Stimulated activated CD4-positive, alpha-beta T cell treated with anti-CD3 and anti-CD28 coated beads, TNF-alpha, amount 100 ng/mL, for 24 hours (primary cell): ENCODE measurements at regions not wholly inside any gene's neighbourhood (a gene's known extent, or its start where the extent isn't known, plus 50 kb on each side); places are given as distances from the start of the nearest gene placed in this dataset.
A peak's percentile ranks its signal among the peaks of the same experiment; 100 is the strongest.
"Not testable (repeated sequence)": the region's sequence is repeated elsewhere in the genome, so short reads cannot be mapped to it uniquely, and the experiment has no call there.

Source experiments
- DNase-seq, 3 experiments: peaks; one replicate each; pipeline ENCODE4 v3.0.0-alpha.2; 2020; ENCODE audit warnings: low read depth in 3 of 3

- DNase-seq: not testable (repeated sequence)
Measured at GRCh38 chr20:5453316-5453715, 136.6 kb upstream of the PROKR2 start.

GRCh38 chr20:5452691-5453090 is 135.9 kb upstream of the PROKR2 start:
- not testable (repeated sequence) for DNase-seq

- DNase-seq: not testable (repeated sequence)
Measured at GRCh38 chr20:5452286-5452685, 135.5 kb upstream of the PROKR2 start.

- no peak for DNase-seq
Measured at GRCh38 chr20:5451643-5452210, 135.0 kb upstream of the PROKR2 start.

- peak; percentile 24 to 38 (median 33) for DNase-seq
Measured at GRCh38 chr20:5448449-5449118, 131.8 kb upstream of the PROKR2 start.

GRCh38 chr20:5447188-5447587 is 130.4 kb upstream of the PROKR2 start:
- DNase-seq: no peak

GRCh38 chr20:5445611-5446010 is 128.9 kb upstream of the PROKR2 start:
- DNase-seq: no peak

- no peak for DNase-seq
Measured at GRCh38 chr20:5442101-5442500, 125.3 kb upstream of the PROKR2 start.

GRCh38 chr20:5434116-5434515 is 117.4 kb upstream of the PROKR2 start:
- DNase-seq: no peak

- DNase-seq: no peak
Measured at GRCh38 chr20:5433352-5433751, 116.6 kb upstream of the PROKR2 start.

- DNase-seq: no peak
Measured at GRCh38 chr20:5432030-5432429, 115.3 kb upstream of the PROKR2 start.

GRCh38 chr20:5430670-5431069 is 113.9 kb upstream of the PROKR2 start:
- no peak for DNase-seq

GRCh38 chr20:5426026-5426425 is 109.3 kb upstream of the PROKR2 start:
- no peak for DNase-seq

- DNase-seq: no peak
Measured at GRCh38 chr20:5416086-5416485, 99.3 kb upstream of the PROKR2 start.

- DNase-seq: no peak
Measured at GRCh38 chr20:5413394-5413793, 96.6 kb upstream of the PROKR2 start.

- no peak for DNase-seq
Measured at GRCh38 chr20:5410470-5410869, 93.7 kb upstream of the PROKR2 start.

GRCh38 chr20:5402903-5403531 is 86.3 kb upstream of the PROKR2 start:
- DNase-seq: peak in 1 of 3 experiments; percentile 21

GRCh38 chr20:5401277-5401875 is 84.6 kb upstream of the PROKR2 start:
- DNase-seq: no peak

- DNase-seq: no peak
Measured at GRCh38 chr20:5400164-5400762, 83.5 kb upstream of the PROKR2 start.

- DNase-seq: no peak
Measured at GRCh38 chr20:5397393-5397792, 80.6 kb upstream of the PROKR2 start.

GRCh38 chr20:5395932-5396727 is 79.4 kb upstream of the PROKR2 start:
- DNase-seq: no peak
